PC-9 (cell line): ENCODE measurements at regions not wholly inside any gene's neighbourhood (a gene's known extent, or its start where the extent isn't known, plus 50 kb on each side); places are given as distances from the start of the nearest gene placed in this dataset.

ENCODE experiments used
- EZH2 ChIP-seq: fragments of 200-600 bp; sonication (generic); IDR thresholded peaks from 2 replicates; pipeline ENCODE4 v1.8.0; 2017; ENCODE audit warnings: antibody characterized with exemption, low read depth
- TF ChIP-seq, protein P1 (sequence below): fragments of 200-600 bp; sonication (generic); conservative IDR thresholded peaks from 2 replicates; pipeline ENCODE4 v1.6.1; 2017; ENCODE audit warnings: mixed run types, antibody characterized with exemption, mild to moderate bottlenecking, moderate library complexity

DNA sequence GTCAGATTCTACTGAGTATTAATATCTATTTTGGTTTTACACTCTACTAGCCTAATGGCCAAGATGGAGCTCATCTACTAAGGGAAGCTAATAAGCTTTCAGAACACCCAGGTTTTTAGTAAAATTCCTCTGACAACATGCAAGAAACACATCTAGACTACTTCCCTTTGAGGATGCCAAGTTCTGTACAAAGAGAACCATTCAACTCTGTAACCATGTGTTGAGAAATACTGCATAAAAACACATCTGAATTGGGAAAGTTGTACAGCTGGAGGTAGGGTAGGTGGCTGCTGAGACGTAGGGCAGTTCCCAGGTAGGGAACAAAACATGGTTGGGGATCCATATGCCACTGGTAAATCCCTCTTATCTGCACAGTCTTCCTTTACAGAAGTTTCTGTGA is 66.2 kb downstream of the SC5D start:
- TF ChIP-seq, protein P1, sequence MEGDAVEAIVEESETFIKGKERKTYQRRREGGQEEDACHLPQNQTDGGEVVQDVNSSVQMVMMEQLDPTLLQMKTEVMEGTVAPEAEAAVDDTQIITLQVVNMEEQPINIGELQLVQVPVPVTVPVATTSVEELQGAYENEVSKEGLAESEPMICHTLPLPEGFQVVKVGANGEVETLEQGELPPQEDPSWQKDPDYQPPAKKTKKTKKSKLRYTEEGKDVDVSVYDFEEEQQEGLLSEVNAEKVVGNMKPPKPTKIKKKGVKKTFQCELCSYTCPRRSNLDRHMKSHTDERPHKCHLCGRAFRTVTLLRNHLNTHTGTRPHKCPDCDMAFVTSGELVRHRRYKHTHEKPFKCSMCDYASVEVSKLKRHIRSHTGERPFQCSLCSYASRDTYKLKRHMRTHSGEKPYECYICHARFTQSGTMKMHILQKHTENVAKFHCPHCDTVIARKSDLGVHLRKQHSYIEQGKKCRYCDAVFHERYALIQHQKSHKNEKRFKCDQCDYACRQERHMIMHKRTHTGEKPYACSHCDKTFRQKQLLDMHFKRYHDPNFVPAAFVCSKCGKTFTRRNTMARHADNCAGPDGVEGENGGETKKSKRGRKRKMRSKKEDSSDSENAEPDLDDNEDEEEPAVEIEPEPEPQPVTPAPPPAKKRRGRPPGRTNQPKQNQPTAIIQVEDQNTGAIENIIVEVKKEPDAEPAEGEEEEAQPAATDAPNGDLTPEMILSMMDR = no peak
- no peak for TF ChIP-seq EZH2
